ENCODE measurements at regions not wholly inside any gene's neighbourhood (a gene's known extent, or its start where the extent isn't known, plus 50 kb on each side); places are given as distances from the start of the nearest gene placed in this dataset.
A peak's percentile ranks its signal among the peaks of the same experiment; 100 is the strongest.

- no peak for DNase-seq (ENCODE audit: low read depth)
Measured at GRCh38 chr4:56286763-56287162, 100.5 kb downstream of the AASDH start.

DNA sequence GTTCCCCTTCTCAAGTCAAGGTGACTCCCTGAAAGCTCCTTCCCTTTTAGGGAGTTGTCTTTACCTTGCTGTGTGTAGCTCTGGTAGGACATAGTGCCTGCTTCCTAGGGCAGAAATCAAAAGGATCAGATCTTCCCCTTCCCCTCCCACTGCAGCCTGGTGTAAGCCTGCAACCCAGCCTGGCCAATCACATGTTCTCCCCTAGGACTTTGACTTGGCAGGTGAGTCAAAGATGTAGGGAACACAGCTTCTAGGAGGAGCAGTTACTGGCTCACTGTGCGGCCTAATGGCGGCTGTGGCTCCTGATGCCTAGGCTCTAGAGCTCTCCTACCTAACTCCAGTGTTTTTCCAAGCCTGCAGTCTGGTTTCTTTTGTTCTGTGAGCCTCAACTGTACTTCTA, 103.9 kb downstream of the AASDH start:
- DNase-seq (ENCODE audit: low read depth), result no peak

DNA sequence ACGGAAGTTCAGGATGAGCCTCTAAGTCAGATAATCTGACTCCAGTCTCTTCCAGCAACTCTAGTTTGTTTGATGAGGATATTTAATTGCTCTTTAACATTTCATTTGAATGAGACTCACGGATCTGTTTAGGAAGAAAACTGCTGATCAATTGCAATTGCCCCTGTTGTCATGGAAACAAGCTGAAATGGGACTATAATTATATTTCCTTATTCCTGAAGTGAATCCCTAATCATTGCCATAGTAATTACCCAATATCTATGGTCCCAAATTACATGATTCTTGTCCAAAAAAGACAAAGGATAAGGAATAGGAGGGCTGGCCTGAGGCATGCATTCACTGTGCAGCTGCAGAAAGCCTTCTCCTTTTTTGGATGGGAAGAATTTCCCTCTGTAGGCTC, 105.3 kb downstream of the AASDH start:
- no peak for DNase-seq (ENCODE audit: low read depth)

DNA sequence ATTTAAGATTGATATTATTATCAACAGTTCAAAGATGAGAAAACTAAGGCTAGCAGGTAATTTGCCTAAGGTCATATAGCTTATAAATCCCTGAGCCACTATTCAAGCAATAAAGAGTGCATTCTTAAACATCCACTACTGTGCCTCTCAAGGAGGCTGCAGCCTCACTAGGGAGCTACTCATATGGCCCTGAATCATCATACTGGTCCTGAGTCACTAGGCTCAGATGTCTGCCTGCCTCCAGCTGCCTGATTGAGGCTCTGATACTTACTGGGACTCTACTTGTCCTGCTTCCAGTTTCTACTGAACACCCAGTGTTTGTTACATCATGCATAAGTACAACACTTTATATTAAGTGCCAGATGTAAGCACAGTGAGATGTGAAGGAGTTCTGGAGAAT, 110.7 kb downstream of the AASDH start:
- DNase-seq (ENCODE audit: low read depth), result no peak

GRCh38 chr4:56273391-56273790, 113.9 kb downstream of the AASDH start:
- DNase-seq (ENCODE audit: low read depth), result no peak

GRCh38 chr4:56272927-56273326, 114.4 kb downstream of the AASDH start:
- DNase-seq (ENCODE audit: low read depth), result no peak

- DNase-seq (ENCODE audit: low read depth), result no peak
Measured at GRCh38 chr4:56272003-56272402, 115.3 kb downstream of the AASDH start.

DNA sequence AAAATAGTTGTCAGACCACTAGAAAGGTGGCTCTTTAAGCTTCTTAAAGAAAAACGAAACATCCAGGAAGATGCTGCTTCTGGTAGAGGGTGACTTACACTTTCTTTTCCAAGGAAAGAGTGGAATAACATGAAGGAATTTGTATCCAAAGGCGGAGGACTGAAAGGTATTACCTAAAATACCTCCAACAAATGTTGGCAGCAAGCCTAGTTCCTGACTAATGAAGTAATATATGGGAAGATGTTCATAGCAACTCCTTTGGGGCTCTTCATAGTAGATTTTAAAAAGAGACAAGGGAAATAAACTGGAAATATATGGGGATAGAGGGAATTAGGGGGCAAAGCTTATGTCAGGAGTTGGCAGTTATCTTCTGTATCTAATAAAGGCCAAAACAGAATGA, 116.2 kb downstream of the AASDH start:
- DNase-seq (ENCODE audit: low read depth), result no peak

DNA sequence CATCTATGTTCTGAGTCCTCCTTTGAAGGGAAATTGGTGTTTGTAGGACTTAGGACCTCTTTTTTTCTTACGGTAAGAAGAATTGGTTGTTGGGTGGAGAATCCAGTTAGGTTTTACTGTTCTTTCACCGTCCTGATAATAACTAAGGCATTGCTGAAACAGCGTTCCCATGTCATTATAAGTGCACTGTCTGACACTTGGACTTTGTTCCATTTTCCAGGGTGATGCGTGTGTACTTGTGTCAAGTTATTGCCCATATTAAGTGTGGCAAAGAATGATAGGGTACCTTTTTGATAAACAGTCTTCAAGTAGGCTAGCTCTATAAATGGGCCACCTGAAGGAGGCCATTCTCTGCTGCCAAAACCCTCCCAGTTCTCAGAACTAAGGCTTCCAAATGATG, 119.7 kb downstream of the AASDH start:
- DNase-seq (ENCODE audit: low read depth), result no peak

DNA sequence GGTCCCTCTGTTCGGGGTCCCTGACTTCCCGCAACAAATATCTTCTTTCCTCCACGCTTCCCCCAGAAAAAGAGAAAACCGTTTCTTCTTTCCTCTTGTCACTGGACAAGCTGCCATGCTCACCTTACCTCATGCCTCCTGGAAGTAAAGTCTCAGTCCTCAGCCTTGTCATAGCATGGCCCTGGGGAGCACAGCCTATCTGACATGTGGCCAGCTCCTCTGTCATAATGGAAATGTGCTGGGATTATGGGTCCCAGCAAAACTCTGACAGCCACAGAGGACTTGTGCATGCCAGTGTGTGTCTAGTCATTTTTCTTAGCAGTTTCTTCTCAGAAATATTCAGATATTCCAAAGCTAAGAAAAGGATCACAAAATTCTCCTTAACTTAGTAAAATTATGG, 122.4 kb downstream of the AASDH start:
- no peak for DNase-seq (ENCODE audit: low read depth)

DNA sequence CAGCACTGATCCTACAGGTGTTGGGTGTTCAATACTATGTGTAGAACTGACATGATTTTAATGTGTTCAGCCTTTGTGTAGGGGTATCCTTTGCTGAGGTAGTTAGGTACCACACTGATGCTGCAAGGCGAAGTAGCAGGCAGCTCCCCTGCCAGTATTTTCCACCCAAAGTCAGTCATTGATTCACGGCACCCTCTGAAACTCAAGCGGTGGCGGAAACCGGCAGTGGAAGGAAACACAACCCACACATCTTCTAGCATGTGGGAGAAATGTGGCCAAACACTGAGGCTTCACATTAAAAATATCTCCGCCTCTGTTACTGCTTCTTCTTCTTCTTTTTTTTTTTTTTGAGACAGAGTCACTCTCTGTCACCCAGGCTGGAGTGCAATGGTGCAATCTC, 126.3 kb downstream of the AASDH start:
- peak; percentile 44 for DNase-seq (ENCODE audit: low read depth)

- no peak for DNase-seq (ENCODE audit: low read depth)
Measured at GRCh38 chr4:56260320-56260719, 127.0 kb downstream of the AASDH start.

- DNase-seq (ENCODE audit: low read depth), result no peak
Measured at GRCh38 chr4:56259655-56260054, 127.6 kb downstream of the AASDH start.

DNA sequence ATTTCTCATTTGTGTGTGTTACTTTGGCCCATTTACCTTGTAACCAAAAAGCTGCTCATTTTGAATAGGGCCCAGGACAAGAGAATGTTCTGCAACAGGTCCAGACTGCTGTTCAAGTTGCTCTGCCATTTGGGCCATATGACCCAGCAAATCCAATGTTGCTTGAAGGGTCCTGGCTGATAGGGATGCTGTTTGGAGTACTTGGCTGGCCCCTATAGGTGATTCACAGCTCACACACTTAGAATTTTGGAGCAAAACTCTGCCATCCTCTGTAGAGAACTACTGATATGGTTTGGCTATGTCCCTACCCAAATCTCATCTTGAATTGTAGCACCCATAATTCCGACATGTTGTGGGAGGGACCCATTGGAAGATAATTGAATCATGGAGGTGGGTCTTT, 131.5 kb downstream of the AASDH start:
- no peak for DNase-seq (ENCODE audit: low read depth)

- DNase-seq (ENCODE audit: low read depth), result no peak
Measured at GRCh38 chr4:56253666-56254305, 133.5 kb downstream of the AASDH start.

DNA sequence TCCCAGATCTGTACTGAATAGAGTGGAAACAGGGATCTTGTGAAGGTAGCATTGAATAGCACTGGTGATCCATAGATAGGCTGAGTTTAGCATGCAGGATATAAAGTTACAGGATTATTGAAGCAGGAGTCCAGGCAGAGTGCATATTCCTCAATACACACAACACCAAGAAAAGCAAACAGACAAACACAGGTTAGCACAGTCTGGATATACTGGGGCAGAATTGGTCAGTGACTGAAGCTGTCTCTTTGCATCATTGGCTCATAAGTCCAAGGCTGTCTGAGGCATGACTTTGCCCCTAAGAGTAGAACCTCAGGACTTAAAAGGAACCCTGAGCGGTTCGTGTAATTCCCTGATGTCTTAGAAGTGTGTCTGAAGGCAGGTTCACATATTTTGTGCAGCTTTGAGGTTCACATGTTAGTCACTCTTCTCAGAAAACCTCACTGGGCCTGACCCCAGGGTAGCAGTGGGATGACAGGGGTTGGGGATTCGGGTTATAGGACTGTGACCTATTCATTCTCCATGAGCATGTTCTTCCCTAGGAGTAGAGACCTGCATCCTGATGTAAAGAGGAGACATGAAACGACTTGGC, 134.6 kb downstream of the AASDH start:
- DNase-seq (ENCODE audit: low read depth), result no peak

- DNase-seq (ENCODE audit: low read depth), result no peak
Measured at GRCh38 chr4:56251556-56251955, 135.7 kb downstream of the AASDH start.

DNA sequence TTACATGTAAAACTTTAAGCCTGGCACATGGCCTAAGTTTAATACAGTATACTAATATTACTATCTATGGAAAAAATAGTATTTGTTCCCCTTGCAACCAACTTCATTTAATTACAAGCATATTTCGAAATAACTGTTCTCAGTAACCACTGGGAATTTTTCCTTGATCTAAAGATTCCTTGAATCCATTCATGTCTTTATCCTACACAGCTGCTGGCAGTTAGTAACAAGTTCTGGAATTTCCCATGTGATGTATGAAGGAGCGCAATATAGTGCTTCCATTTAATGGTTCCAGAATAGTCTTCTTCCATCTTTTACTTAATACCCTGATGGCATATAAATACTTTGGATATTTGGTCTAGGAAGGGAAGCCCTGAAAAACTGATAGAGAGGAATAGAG, 136.5 kb downstream of the AASDH start:
- DNase-seq (ENCODE audit: low read depth), result no peak

DNA sequence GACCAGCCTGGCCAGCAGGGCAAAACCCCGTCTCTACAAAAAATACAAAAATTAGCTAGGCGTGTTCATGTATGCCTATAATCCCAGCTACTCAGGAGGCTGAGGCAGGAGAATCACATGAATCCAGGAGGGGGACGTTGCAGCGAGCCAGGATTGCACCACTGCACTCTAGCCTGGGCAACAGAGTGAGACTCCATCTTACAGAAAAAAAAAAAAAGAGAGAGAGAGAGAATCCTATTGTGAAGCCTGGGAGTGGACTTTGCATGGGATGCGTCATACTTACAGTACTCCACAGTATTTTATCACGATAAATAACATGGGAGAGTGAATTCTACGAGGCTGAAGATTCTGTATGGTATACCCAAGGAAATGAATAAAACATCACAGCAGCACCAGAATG, 139.6 kb downstream of the AASDH start:
- no peak for DNase-seq (ENCODE audit: low read depth)

DNA sequence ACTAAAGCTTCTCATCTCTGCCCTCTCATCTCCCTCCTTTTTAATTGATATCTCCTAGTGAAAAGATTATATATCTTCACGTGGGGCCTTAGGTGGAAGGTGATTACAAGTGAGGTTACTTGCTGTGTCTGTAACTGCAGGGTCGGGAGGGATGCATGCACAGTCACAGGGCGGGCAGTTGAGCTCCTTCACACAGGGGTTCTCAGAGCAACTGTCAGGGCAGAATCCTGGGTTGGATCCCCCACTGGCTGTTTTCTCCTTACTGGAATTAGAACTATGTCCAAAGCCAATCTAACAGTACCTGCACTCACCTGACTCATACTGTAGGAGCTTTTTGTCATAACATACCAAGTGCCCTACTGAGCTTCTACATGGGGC, 141.1 kb downstream of the AASDH start:
- DNase-seq (ENCODE audit: low read depth), result no peak

- no peak for DNase-seq (ENCODE audit: low read depth)
Measured at GRCh38 chr4:56245547-56246232, 141.6 kb downstream of the AASDH start.

DNA sequence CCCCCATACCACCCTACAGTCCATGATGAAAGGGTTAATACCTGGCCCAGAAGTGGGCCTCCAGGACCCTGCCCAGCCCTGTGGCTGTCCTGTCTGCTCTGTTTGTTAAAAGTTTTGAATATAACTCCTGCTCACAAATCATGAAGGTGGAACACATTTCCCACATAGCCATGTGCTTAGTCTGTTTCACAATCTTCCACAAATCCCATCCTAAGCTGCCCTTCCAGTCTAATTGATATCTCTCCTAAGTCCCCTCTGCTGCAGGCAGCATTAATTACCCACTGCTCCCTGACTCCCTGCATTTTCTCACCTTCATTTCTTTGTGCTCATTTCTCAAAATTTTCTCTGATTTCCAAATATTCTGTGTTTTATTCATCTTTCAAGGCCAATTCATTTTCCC, 142.6 kb downstream of the AASDH start:
- no peak for DNase-seq (ENCODE audit: low read depth)

DNA sequence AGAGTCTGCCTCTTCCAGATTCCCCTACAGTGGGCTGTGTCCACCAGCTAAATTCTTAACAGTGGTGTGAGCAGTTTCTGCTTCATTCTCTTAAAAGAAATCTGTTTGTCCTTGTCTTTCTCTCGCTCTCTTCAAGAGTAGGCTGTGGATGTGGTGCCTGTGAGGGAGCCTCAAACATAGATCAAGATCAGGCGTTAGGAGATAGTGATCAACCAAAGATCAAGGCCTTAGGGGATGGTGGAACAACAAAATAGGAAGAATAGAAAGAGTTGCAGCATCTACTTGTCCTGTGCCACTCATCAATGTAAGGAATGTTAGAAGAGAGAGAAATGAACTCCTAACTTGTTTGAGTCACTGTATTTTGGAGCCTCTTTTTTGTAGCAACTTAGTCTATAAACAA, 144.2 kb downstream of the AASDH start:
- no peak for DNase-seq (ENCODE audit: low read depth)

- DNase-seq (ENCODE audit: low read depth), result no peak
Measured at GRCh38 chr4:56241500-56241899, 145.8 kb downstream of the AASDH start.

Data from stimulated activated CD4-positive, alpha-beta T cell treated with anti-CD3 and anti-CD28 coated beads, Interleukin-2, amount 100 ng/mL, for 4 hours (primary cell).